ENCODE measurements at regions not wholly inside any gene's neighbourhood (a gene's known extent, or its start where the extent isn't known, plus 50 kb on each side); places are given as distances from the start of the nearest gene placed in this dataset.

- H3K36me3 ChIP-seq: no peaks in the 10 kb centered on the region
- H3K4me1 ChIP-seq: no peaks in the 10 kb centered on the region
- DNase-seq (ENCODE audit: extremely low spot score): no peak
- WGBS: 30% methylated on average over 3 of the region's 3 CpGs
- no peak overlapping the region for H3K27ac ChIP-seq (replicated peaks in 1 of 4)
- H3K27me3 ChIP-seq: no peaks in the 10 kb centered on the region
- no peak overlapping the region for H3K4me3 ChIP-seq
- intact Hi-C loops (cut with DNase I): no loop called here
- no peak for TF ChIP-seq POLR2AphosphoS5 (IDR thresholded peaks at IDR 0.05)
- no peak for TF ChIP-seq CTCF (IDR thresholded peaks at IDR 0.05)
- no peak for TF ChIP-seq POLR2A (IDR thresholded peaks at IDR 0.05; ENCODE audit: low read depth)
- no peaks in the 10 kb centered on the region for H3K9me3 ChIP-seq
Measured at GRCh38 chr7:115840702-115841101, 189.9 kb downstream of the TFEC start.

GRCh38 chr7:115838829-115839228 lies 191.7 kb downstream of the TFEC start:
- Histone ChIP-seq H3K9me3 (no peaks in the 10 kb centered on the region), H3K36me3 (no peaks in the 10 kb centered on the region), H3K27me3 (no peaks in the 10 kb centered on the region), H3K27ac (replicated peaks in 1 of 4) (no peak overlapping the region), H3K4me3 (no peak overlapping the region), H3K4me1 (no peaks in the 10 kb centered on the region)
- intact Hi-C loops (cut with DNase I): no loop called here
- no peak for DNase-seq (ENCODE audit: extremely low spot score)
- TF ChIP-seq POLR2A (IDR thresholded peaks at IDR 0.05; ENCODE audit: low read depth): no peak
- TF ChIP-seq EP300 (IDR thresholded peaks at IDR 0.05): no peak
- TF ChIP-seq CTCF (IDR thresholded peaks at IDR 0.05): no peak
- no peak for TF ChIP-seq POLR2AphosphoS5 (IDR thresholded peaks at IDR 0.05)

GRCh38 chr7:115831371-115831770 lies 199.2 kb downstream of the TFEC start:
- Histone ChIP-seq H3K36me3 (no peaks in the 10 kb centered on the region), H3K27ac (replicated peaks in 1 of 4) (no peak overlapping the region), H3K27me3 (no peaks in the 10 kb centered on the region), H3K4me3 (no peak overlapping the region), H3K4me1 (peaks cover 0 to 10% (median 3%) of the 10 kb centered on the region in 4 donors), H3K9me3 (no peaks in the 10 kb centered on the region)
- intact Hi-C loops (cut with DNase I): no loop called here
- WGBS: 67% methylated on average over 1 of the region's 1 CpG
- TF ChIP-seq EP300 (IDR thresholded peaks at IDR 0.05): no peak
- no peak for TF ChIP-seq CTCF (IDR thresholded peaks at IDR 0.05)
- TF ChIP-seq POLR2A (IDR thresholded peaks at IDR 0.05; ENCODE audit: low read depth): no peak
- TF ChIP-seq POLR2AphosphoS5 (IDR thresholded peaks at IDR 0.05): no peak
- no peak for DNase-seq (ENCODE audit: extremely low spot score)

- Histone ChIP-seq H3K36me3 (no peaks in the 10 kb centered on the region), H3K27me3 (no peaks in the 10 kb centered on the region), H3K4me1 (peaks cover 0 to 10% (median 3%) of the 10 kb centered on the region in 4 donors), H3K9me3 (no peaks in the 10 kb centered on the region), H3K4me3 (no peak overlapping the region), H3K27ac (replicated peaks in 1 of 4) (no peak overlapping the region)
- WGBS: 64% methylated on average over 3 of the region's 3 CpGs
- no peak for TF ChIP-seq POLR2AphosphoS5 (IDR thresholded peaks at IDR 0.05)
- TF ChIP-seq POLR2A (IDR thresholded peaks at IDR 0.05; ENCODE audit: low read depth): no peak
- TF ChIP-seq EP300 (IDR thresholded peaks at IDR 0.05): no peak
- TF ChIP-seq CTCF (IDR thresholded peaks at IDR 0.05): no peak
- no peak for DNase-seq (ENCODE audit: extremely low spot score)
- intact Hi-C loops (cut with DNase I): no loop called here
Measured at GRCh38 chr7:115827305-115828045, 203.1 kb downstream of the TFEC start.
